Endothelial cell of umbilical vein (primary cell): ENCODE measurements at regions not wholly inside any gene's neighbourhood (a gene's known extent, or its start where the extent isn't known, plus 50 kb on each side); places are given as distances from the start of the nearest gene placed in this dataset.

Experiments
- BruUV-seq: library from RNA; stranded (reverse); fragments of 400-500 nt; replicated peaks from 2 replicates; lab custom pipeline; 2021; lab: Mats Ljungman, UMichigan
- CTCF ChIA-PET: fragments of 300-600, 350-600 bp; sonication (Branson Sonifier 250); formaldehyde crosslinking; loops from one replicate; lab custom pipeline; 2021; ENCODE audit warnings: antibody characterized with exemption, inconsistent platforms; lab: Charles Lee
- POLR2A ChIA-PET: fragments of 300-600, 350-600 bp; sonication (Branson Sonifier 250); formaldehyde crosslinking; loops from one replicate; lab custom pipeline; 2021; ENCODE audit warnings: antibody characterized with exemption, inconsistent platforms; lab: Charles Lee
- DNase-seq: peaks from one replicate; pipeline ENCODE4 v3.0.0-alpha.2; 2011; ENCODE audit warnings: low read depth, low spot score
- FAIRE-seq: peaks from 2 replicates; lab custom pipeline; 2011; peaks lifted over from hg19 to GRCh38; lab: Jason Lieb, UNC
- H2AFZ ChIP-seq: 2 replicates; pipeline ENCODE4 v1.6.0; 2012; ENCODE audit warnings: low read depth, low read length, control low read depth, inconsistent platforms
- H3K27ac ChIP-seq: 2 replicates; pipeline ENCODE4 v1.5.1; 2011; ENCODE audit warnings: low read depth, mild to moderate bottlenecking, control low read depth, low read length, moderate library complexity; ENCODE audit not compliant: insufficient read depth
- H3K27me3 ChIP-seq, 2 experiments: 2 replicates each; pipeline versions ENCODE4 v1.6.0 to v1.6.1; 2011; ENCODE audit warnings: low read length in 2 of 2, mixed read lengths in 1 of 2; ENCODE audit not compliant: control insufficient read depth in 2 of 2, insufficient read depth in 2 of 2
- H3K36me3 ChIP-seq, 2 experiments: 2 replicates in 1 of 2; 3 replicates in 1 of 2; pipeline ENCODE4 v1.5.1; 2011; ENCODE audit warnings: low read length in 2 of 2, mild to moderate bottlenecking in 1 of 2, moderate library complexity in 1 of 2; ENCODE audit not compliant: control insufficient read depth in 2 of 2, insufficient read depth in 2 of 2; ENCODE audit errors: extremely low read depth in 1 of 2
- H3K4me1 ChIP-seq: 3 replicates; pipeline ENCODE4 v1.5.1; 2011; ENCODE audit warnings: mild to moderate bottlenecking, low read length; ENCODE audit not compliant: control insufficient read depth, insufficient read depth; ENCODE audit errors: extremely low read depth
- H3K4me2 ChIP-seq: 2 replicates; pipeline ENCODE4 v1.6.1; 2011; ENCODE audit warnings: low read length, control low read depth, mixed read lengths; ENCODE audit not compliant: insufficient read depth
- H3K4me3 ChIP-seq, 3 experiments: fragments of 200-600 bp in 1 of 3; sonication (generic), shearing (Covaris generic) in 1 of 3; replicated peaks in 1 of 3; 2 replicates each; pipeline ENCODE4 v1.5.1; 2011 to 2016; ENCODE audit warnings: control low read depth in 3 of 3, low read length in 3 of 3, mild to moderate bottlenecking in 2 of 3, inconsistent platforms in 1 of 3, low read depth in 1 of 3, moderate library complexity in 1 of 3; ENCODE audit not compliant: insufficient read depth in 1 of 3
- H3K79me2 ChIP-seq: 2 replicates; pipeline ENCODE4 v1.6.0; 2012; ENCODE audit warnings: low read length, inconsistent platforms; ENCODE audit not compliant: control insufficient read depth, insufficient read depth
- H3K9ac ChIP-seq: replicated peaks from 2 replicates; pipeline ENCODE3; 2011; ENCODE audit warnings: low read length, control low read depth; ENCODE audit not compliant: insufficient read depth; ENCODE audit errors: extremely low read depth
- H3K9me1 ChIP-seq: replicated peaks from 3 replicates; pipeline ENCODE4 v1.6.0; 2011; ENCODE audit warnings: mild to moderate bottlenecking, low read length; ENCODE audit not compliant: control insufficient read depth, insufficient read depth; ENCODE audit errors: extremely low read depth
- H3K9me3 ChIP-seq: replicated peaks from 2 replicates; pipeline ENCODE4 v1.5.1; 2012; ENCODE audit warnings: low read length, inconsistent platforms; ENCODE audit not compliant: control insufficient read depth, insufficient read depth
- H4K20me1 ChIP-seq: replicated peaks from 2 replicates; pipeline ENCODE3; 2011; ENCODE audit warnings: mild to moderate bottlenecking, low read length; ENCODE audit not compliant: control insufficient read depth, insufficient read depth; ENCODE audit errors: extremely low read depth
- CTCF ChIP-seq, 2 donors: IDR thresholded peaks; 1 replicate in 1 of 2; 2 replicates in 1 of 2; pipeline ENCODE4 v1.5.1; 2011; ENCODE audit warnings: low read length in 2 of 2, mild to moderate bottlenecking in 2 of 2, moderate library complexity in 2 of 2, control low read depth in 1 of 2, inconsistent platforms in 1 of 2, low read depth in 1 of 2; ENCODE audit not compliant: insufficient read depth in 1 of 2; ENCODE audit errors: extremely low read depth in 1 of 2
- EZH2 ChIP-seq: IDR thresholded peaks from 2 replicates; pipeline ENCODE4 v1.6.1; 2012; ENCODE audit warnings: borderline replicate concordance, low read depth, mild to moderate bottlenecking, moderate library complexity, low read length, inconsistent platforms; ENCODE audit not compliant: severe bottlenecking
- FOS ChIP-seq: IDR thresholded peaks from 2 replicates; pipeline ENCODE4 v1.6.1; 2011; ENCODE audit warnings: mild to moderate bottlenecking, low read length, moderate library complexity, borderline replicate concordance; ENCODE audit not compliant: insufficient read depth
- GATA2 ChIP-seq: IDR thresholded peaks from 2 replicates; pipeline ENCODE4 v1.7.0; 2011; ENCODE audit warnings: low read depth, mild to moderate bottlenecking, moderate library complexity, mixed read lengths, low read length; ENCODE audit not compliant: insufficient read length, insufficient read depth
- JUN ChIP-seq: IDR thresholded peaks from 2 replicates; pipeline ENCODE4 v1.6.1; 2011; ENCODE audit warnings: borderline replicate concordance, low read depth; ENCODE audit not compliant: insufficient read length, insufficient read depth
- MAX ChIP-seq: IDR thresholded peaks from 2 replicates; pipeline ENCODE4 v1.6.1; 2011; ENCODE audit not compliant: insufficient read depth, insufficient read length
- MYC ChIP-seq: IDR thresholded peaks from one replicate; pipeline ENCODE4 v1.6.1; 2011; ENCODE audit warnings: mild to moderate bottlenecking, low read depth, low read length
- POLR2A ChIP-seq: IDR thresholded peaks from 2 replicates; pipeline ENCODE4 v1.6.1; 2012; ENCODE audit warnings: low read depth, mild to moderate bottlenecking, control low read depth, low read length
- POLR2AphosphoS5 ChIP-seq: IDR thresholded peaks from 2 replicates; pipeline ENCODE4 v1.6.1; 2012; ENCODE audit warnings: low read depth, mild to moderate bottlenecking, control low read depth, low read length, moderate library complexity; ENCODE audit not compliant: insufficient read depth
- dilution Hi-C: fragments of 300-500 bp; cut with MboI; formaldehyde crosslinking; loops from one replicate; pipeline ENCODE4 v1.15.0; 2019; ENCODE audit warnings: low sequenced_read_pairs; ENCODE audit not compliant: extremely low pct_ligation_motif_present
- intact Hi-C: fragments of 100-400 bp; cut with micrococcal nuclease; formaldehyde crosslinking; loops from one replicate; pipeline ENCODE4 v1.10.0; 2022

- FAIRE-seq (no peak), DNase-seq (no peak)
- no peaks in the 10 kb centered on the region for H3K9me3 ChIP-seq
- ChIA-PET POLR2A (no interaction called here), CTCF (no interaction called here)
- no peak overlapping the region for H2AFZ ChIP-seq
- no peaks in the 10 kb centered on the region for H3K36me3 ChIP-seq
- H3K4me3 ChIP-seq = no peak overlapping the region
- intact Hi-C loops (no loop called here), dilution Hi-C loops (no loop called here)
- H3K4me2 ChIP-seq = no peak overlapping the region
- no peak overlapping the region for H3K27ac ChIP-seq
- no peaks in the 10 kb centered on the region for H3K27me3 ChIP-seq
- no peaks in the 10 kb centered on the region for H3K4me1 ChIP-seq
- H3K9me1 ChIP-seq = no peaks in the 10 kb centered on the region
- TF ChIP-seq CTCF (IDR thresholded peaks at IDR 0.05; ENCODE audit: extremely low read depth in 1 of 2, insufficient read depth in 1 of 2, low read depth in 1 of 2, low read length in 2 of 2) = no peak
- H3K9ac ChIP-seq = no peak overlapping the region
- BruUV-seq = no TSS peak
- no peaks in the 10 kb centered on the region for H3K79me2 ChIP-seq
- no peaks in the 10 kb centered on the region for H4K20me1 ChIP-seq
Measured at GRCh38 chr2:59746291-59746690, 807.2 kb downstream of the BCL11A start.

GRCh38 chr2:59745085-59745484, 808.4 kb downstream of the BCL11A start:
- no peak overlapping the region for H3K4me3 ChIP-seq
- DNase-seq = no peak
- no peak overlapping the region for H3K4me2 ChIP-seq
- H3K9me1 ChIP-seq = no peaks in the 10 kb centered on the region
- no peaks in the 10 kb centered on the region for H3K27me3 ChIP-seq
- H4K20me1 ChIP-seq = no peaks in the 10 kb centered on the region
- intact Hi-C loops = no loop called here
- no peaks in the 10 kb centered on the region for H3K79me2 ChIP-seq
- dilution Hi-C loops = no loop called here
- CTCF ChIA-PET = no interaction called here
- no peak for FAIRE-seq
- no peaks in the 10 kb centered on the region for H3K36me3 ChIP-seq
- BruUV-seq = no TSS peak
- H3K27ac ChIP-seq = no peak overlapping the region
- no peak overlapping the region for H3K9ac ChIP-seq
- no peaks in the 10 kb centered on the region for H3K9me3 ChIP-seq
- no peaks in the 10 kb centered on the region for H3K4me1 ChIP-seq
- no peak overlapping the region for H2AFZ ChIP-seq
- POLR2A ChIA-PET = no interaction called here
- TF ChIP-seq FOS (no peak), POLR2AphosphoS5 (no peak), MAX (no peak), CTCF (IDR thresholded peaks at IDR 0.05; ENCODE audit: extremely low read depth in 1 of 2, insufficient read depth in 1 of 2, low read depth in 1 of 2, low read length in 2 of 2) (no peak), EZH2 (no peak), JUN (no peak), GATA2 (no peak), MYC (no peak), POLR2A (no peak)
